ENCODE measurements at regions not wholly inside any gene's neighbourhood (a gene's known extent, or its start where the extent isn't known, plus 50 kb on each side); places are given as distances from the start of the nearest gene placed in this dataset.
"Not testable (repeated sequence)": the region's sequence is repeated elsewhere in the genome, so short reads cannot be mapped to it uniquely, and the experiment has no call there.

GRCh38 chr13:80083081-80083852 lies 257.7 kb downstream of the SPRY2 start:
- no peak for DNase-seq (ENCODE audit: low read depth in 2 of 2)

GRCh38 chr13:80082396-80083080 lies 258.4 kb downstream of the SPRY2 start:
- DNase-seq (ENCODE audit: low read depth in 2 of 2): no peak

- DNase-seq (ENCODE audit: low read depth in 2 of 2): no peak
Measured at GRCh38 chr13:80074811-80075210, 266.1 kb downstream of the SPRY2 start.

GRCh38 chr13:80074143-80074752 lies 266.7 kb downstream of the SPRY2 start:
- no peak for DNase-seq (ENCODE audit: low read depth in 2 of 2)

GRCh38 chr13:80072231-80072630 lies 268.7 kb downstream of the SPRY2 start:
- DNase-seq (ENCODE audit: low read depth in 2 of 2): no peak

GRCh38 chr13:80070024-80070703 lies 270.8 kb downstream of the SPRY2 start:
- DNase-seq (ENCODE audit: low read depth in 2 of 2): no peak

- no peak for DNase-seq (ENCODE audit: low read depth in 2 of 2)
Measured at GRCh38 chr13:80069374-80069773, 271.6 kb downstream of the SPRY2 start.

GRCh38 chr13:80065996-80066395 lies 274.9 kb downstream of the SPRY2 start:
- DNase-seq (ENCODE audit: low read depth in 2 of 2): no peak

GRCh38 chr13:80062416-80062815 lies 278.5 kb downstream of the SPRY2 start:
- not testable (repeated sequence) for DNase-seq (ENCODE audit: low read depth in 2 of 2)

GRCh38 chr13:80059789-80060188 lies 281.1 kb downstream of the SPRY2 start:
- no peak for DNase-seq (ENCODE audit: low read depth in 2 of 2)

GRCh38 chr13:80058626-80059025 lies 282.3 kb downstream of the SPRY2 start:
- no peak for DNase-seq (ENCODE audit: low read depth in 2 of 2)

GRCh38 chr13:80055847-80056246 lies 285.1 kb downstream of the SPRY2 start:
- no peak for DNase-seq (ENCODE audit: low read depth in 2 of 2)

- no peak for DNase-seq (ENCODE audit: low read depth in 2 of 2)
Measured at GRCh38 chr13:80054806-80055205, 286.1 kb downstream of the SPRY2 start.

- no peak for DNase-seq (ENCODE audit: low read depth in 2 of 2)
Measured at GRCh38 chr13:80052286-80052685, 288.6 kb downstream of the SPRY2 start.

GRCh38 chr13:80050252-80050651 lies 290.7 kb downstream of the SPRY2 start:
- no peak for DNase-seq (ENCODE audit: low read depth in 2 of 2)

- DNase-seq (ENCODE audit: low read depth in 2 of 2): peak; percentile 40 to 50
Measured at GRCh38 chr13:80048802-80049201, 292.1 kb downstream of the SPRY2 start.

- DNase-seq (ENCODE audit: low read depth in 2 of 2): no peak
Measured at GRCh38 chr13:80048030-80048429, 292.9 kb downstream of the SPRY2 start.

GRCh38 chr13:80047406-80047805 lies 293.5 kb downstream of the SPRY2 start:
- no peak for DNase-seq (ENCODE audit: low read depth in 2 of 2)

GRCh38 chr13:80040981-80041317 lies 300.0 kb downstream of the SPRY2 start:
- no peak for DNase-seq (ENCODE audit: low read depth in 2 of 2)

- no peak for DNase-seq (ENCODE audit: low read depth in 2 of 2)
Measured at GRCh38 chr13:80040196-80040980, 300.5 kb downstream of the SPRY2 start.

GRCh38 chr13:80039000-80039399 lies 301.9 kb downstream of the SPRY2 start:
- no peak for DNase-seq (ENCODE audit: low read depth in 2 of 2)

GRCh38 chr13:80038371-80038770 lies 302.6 kb downstream of the SPRY2 start:
- no peak for DNase-seq (ENCODE audit: low read depth in 2 of 2)

Data from activated CD8-positive, alpha-beta memory T cell treated with anti-CD3 and anti-CD28 coated beads for 4 hours (primary cell).